Osteocyte (in vitro differentiated cells): ENCODE measurements at regions not wholly inside any gene's neighbourhood (a gene's known extent, or its start where the extent isn't known, plus 50 kb on each side); places are given as distances from the start of the nearest gene placed in this dataset.
"Not testable (repeated sequence)": the region's sequence is repeated elsewhere in the genome, so short reads cannot be mapped to it uniquely, and the experiment has no call there.

Experiments
- DNase-seq: peaks from one replicate; pipeline ENCODE4 v3.0.0; 2021; ENCODE audit warnings: mixed read lengths; ENCODE audit not compliant: unreplicated experiment; ENCODE audit errors: extremely low spot score
- H3K27ac Mint-ChIP-seq: one replicate; pipeline ENCODE4 v1.8.0; 2021; ENCODE audit warnings: mild to moderate bottlenecking, mixed read lengths; ENCODE audit not compliant: unreplicated experiment
- H3K27me3 Mint-ChIP-seq: one replicate; pipeline ENCODE4 v1.8.0; 2021; ENCODE audit warnings: mixed read lengths; ENCODE audit not compliant: unreplicated experiment
- H3K36me3 Mint-ChIP-seq: one replicate; pipeline ENCODE4 v1.8.0; 2021; ENCODE audit warnings: mixed read lengths; ENCODE audit not compliant: unreplicated experiment
- H3K4me1 Mint-ChIP-seq: one replicate; pipeline ENCODE4 v1.8.0; 2021; ENCODE audit warnings: mixed read lengths; ENCODE audit not compliant: unreplicated experiment
- H3K4me3 Mint-ChIP-seq: one replicate; pipeline ENCODE4 v1.8.0; 2021; ENCODE audit warnings: mild to moderate bottlenecking, moderate library complexity, mixed read lengths; ENCODE audit not compliant: unreplicated experiment
- H3K9me3 Mint-ChIP-seq: one replicate; pipeline ENCODE4 v1.8.0; 2021; ENCODE audit warnings: mixed read lengths; ENCODE audit not compliant: unreplicated experiment
- CTCF ChIP-seq: fragments of 200-600 bp; sonication (generic); IDR thresholded peaks from 2 replicates; pipeline ENCODE4 v1.5.0; 2021; ENCODE audit warnings: antibody characterized with exemption, mild to moderate bottlenecking, moderate library complexity

- no peaks in the 10 kb centered on the region for H3K4me1 Mint-ChIP-seq
- no peaks in the 10 kb centered on the region for H3K27me3 Mint-ChIP-seq
- no peak for TF ChIP-seq CTCF
- H3K9me3 Mint-ChIP-seq: peaks cover 13% of the 10 kb centered on the region
- H3K4me3 Mint-ChIP-seq: no peak overlapping the region
- H3K27ac Mint-ChIP-seq: no peak overlapping the region
- DNase-seq: no peak
- H3K36me3 Mint-ChIP-seq: no peaks in the 10 kb centered on the region
Observed at GRCh38 chr9:29394855-29395254, 1821.6 kb upstream of the C9orf72 start.

GRCh38 chr9:29397148-29397547 lies 1823.9 kb upstream of the C9orf72 start:
- H3K4me3 Mint-ChIP-seq: no peak overlapping the region
- H3K27me3 Mint-ChIP-seq: no peaks in the 10 kb centered on the region
- DNase-seq: no peak
- no peaks in the 10 kb centered on the region for H3K36me3 Mint-ChIP-seq
- H3K4me1 Mint-ChIP-seq: no peaks in the 10 kb centered on the region
- no peak for TF ChIP-seq CTCF
- H3K27ac Mint-ChIP-seq: no peak overlapping the region
- H3K9me3 Mint-ChIP-seq: peaks cover 13% of the 10 kb centered on the region

GRCh38 chr9:29416204-29416603 lies 1842.9 kb upstream of the C9orf72 start:
- Mint-ChIP-seq H3K4me1 (no peaks in the 10 kb centered on the region), H3K9me3 (no peaks in the 10 kb centered on the region)
- TF ChIP-seq CTCF: no peak

GRCh38 chr9:29422438-29422837 lies 1849.2 kb upstream of the C9orf72 start:
- Mint-ChIP-seq H3K27me3 (no peaks in the 10 kb centered on the region), H3K4me3 (no peak overlapping the region), H3K27ac (no peak overlapping the region), H3K36me3 (no peaks in the 10 kb centered on the region), H3K9me3 (peaks cover 3% of the 10 kb centered on the region), H3K4me1 (no peaks in the 10 kb centered on the region)
- no peak for DNase-seq
- TF ChIP-seq CTCF: no peak

More at GRCh38 chr9:29416204-29416603, 1842.9 kb upstream of the C9orf72 start:
- Mint-ChIP-seq H3K27me3 (no peaks in the 10 kb centered on the region), H3K4me3 (no peak overlapping the region), H3K27ac (no peak overlapping the region), H3K36me3 (no peaks in the 10 kb centered on the region)
- no peak for DNase-seq

GRCh38 chr9:29432191-29432590 lies 1858.9 kb upstream of the C9orf72 start:
- no peak overlapping the region for H3K4me3 Mint-ChIP-seq
- no peaks in the 10 kb centered on the region for H3K27me3 Mint-ChIP-seq

GRCh38 chr9:29432656-29433055 lies 1859.4 kb upstream of the C9orf72 start:
- not testable (repeated sequence) for H3K27me3 Mint-ChIP-seq, H3K4me1 Mint-ChIP-seq, H3K4me3 Mint-ChIP-seq, H3K27ac Mint-ChIP-seq, H3K9me3 Mint-ChIP-seq, H3K36me3 Mint-ChIP-seq, DNase-seq

More at GRCh38 chr9:29432191-29432590, 1858.9 kb upstream of the C9orf72 start:
- no peak overlapping the region for H3K27ac Mint-ChIP-seq
- no peak for TF ChIP-seq CTCF
- no peaks in the 10 kb centered on the region for H3K4me1 Mint-ChIP-seq
- H3K36me3 Mint-ChIP-seq: no peaks in the 10 kb centered on the region
- peaks cover 3% of the 10 kb centered on the region for H3K9me3 Mint-ChIP-seq
- no peak for DNase-seq
